GM19240 (cell line): ENCODE measurements at regions not wholly inside any gene's neighbourhood (a gene's known extent, or its start where the extent isn't known, plus 50 kb on each side); places are given as distances from the start of the nearest gene placed in this dataset.

Experiments
- DNase-seq: peaks from one replicate; pipeline ENCODE4 v3.0.0; 2011; ENCODE audit warnings: low spot score; ENCODE audit not compliant: insufficient read length

DNA sequence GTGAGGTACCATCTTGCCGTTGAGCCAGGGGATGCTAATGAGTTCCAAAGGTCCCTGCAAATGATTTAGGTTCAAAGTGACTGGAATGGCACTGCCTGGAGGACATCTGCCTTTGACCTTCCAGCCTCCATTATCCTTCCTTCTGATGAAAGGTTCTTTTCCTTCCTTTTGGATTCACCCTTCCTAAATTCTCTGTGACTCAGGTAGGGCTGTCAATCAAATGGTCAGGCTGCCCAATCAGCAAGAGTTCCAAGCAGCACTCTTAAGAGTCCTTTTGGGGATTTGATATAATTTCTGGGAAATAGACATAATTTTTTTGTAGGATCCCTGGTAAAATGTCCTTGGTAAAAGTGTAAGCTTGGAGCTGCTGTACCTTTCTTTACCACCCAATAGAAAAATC, 58.8 kb upstream of the LMO4 start:
- no peak for DNase-seq

DNA sequence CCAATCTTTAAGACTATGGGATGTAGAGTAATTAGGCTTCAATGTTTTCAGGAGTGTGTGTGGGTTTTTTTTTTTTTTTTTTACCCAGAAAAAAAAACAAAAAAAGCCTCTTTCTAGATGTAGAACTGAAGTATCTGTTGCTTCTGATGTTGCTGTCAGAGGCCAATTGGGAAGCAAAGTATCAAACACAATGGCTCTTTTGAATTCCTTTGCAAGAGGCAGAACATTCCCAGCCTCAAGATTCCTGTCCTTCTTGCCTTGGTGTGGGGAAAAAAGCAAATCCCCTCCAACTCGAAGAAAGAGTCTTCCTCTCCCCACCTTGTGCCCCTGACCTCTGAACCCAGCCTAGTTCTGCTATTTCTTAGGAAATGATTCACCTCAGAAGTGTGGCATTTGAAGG, 55.4 kb upstream of the LMO4 start:
- no peak for DNase-seq

DNA sequence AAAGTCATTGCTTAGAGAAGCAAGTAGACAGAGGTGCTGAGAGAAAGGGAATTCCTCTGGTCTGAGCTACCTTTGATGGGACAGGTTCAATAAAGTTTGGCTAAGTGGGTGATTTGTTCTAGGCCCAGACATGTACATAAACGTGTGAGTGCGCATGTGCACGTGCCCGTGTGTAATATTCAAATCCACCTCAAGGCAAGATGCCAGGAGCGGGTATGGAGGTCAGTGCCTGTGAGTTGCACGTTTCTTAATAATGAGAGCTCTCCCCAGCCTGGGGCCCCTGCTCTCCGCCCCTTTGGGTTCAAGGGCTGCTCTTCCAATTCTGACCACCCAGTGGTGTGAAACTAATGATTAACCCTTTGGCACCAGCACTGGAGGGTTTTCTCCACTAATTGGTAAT, 53.8 kb upstream of the LMO4 start:
- no peak for DNase-seq

DNA sequence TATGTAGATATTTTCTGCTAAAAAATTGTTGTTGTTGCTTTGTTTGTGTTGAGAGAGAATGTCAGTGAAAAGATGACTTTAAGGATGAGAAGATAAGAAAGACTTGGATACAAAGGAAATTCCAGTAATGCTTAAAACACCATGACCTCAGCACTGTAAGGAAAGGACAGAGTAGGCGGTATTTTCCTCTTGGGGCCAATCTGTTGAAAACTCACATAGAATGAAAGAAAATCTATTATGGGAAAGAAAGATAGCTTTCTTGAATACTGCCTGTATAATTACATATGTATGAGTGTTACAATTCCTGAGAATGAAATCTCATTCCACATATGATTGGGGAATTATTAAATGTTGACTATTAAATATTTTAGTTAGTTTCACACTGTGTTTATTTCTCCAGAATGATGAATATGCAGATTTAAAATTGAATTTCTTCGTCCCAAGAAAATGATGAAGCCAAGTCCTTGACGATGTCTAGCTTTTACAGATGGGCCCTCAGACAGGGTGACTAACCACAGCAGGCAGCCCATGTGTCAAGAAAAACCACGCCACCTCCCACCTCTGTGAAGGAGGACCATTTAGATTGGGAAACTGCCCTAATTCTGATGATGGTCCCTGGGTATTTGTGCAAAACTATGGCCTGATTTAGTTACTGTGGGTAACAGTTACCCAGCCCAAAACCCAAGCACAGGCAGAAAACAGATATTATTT, 49.7 kb upstream of the LMO4 start:
- no peak for DNase-seq
